Trophoblast cell (in vitro differentiated cells and primary cell): ENCODE measurements at regions not wholly inside any gene's neighbourhood (a gene's known extent, or its start where the extent isn't known, plus 50 kb on each side); places are given as distances from the start of the nearest gene placed in this dataset.

Source experiments
- DNase-seq, 2 donors: peaks; one replicate each; pipeline ENCODE4 v3.0.0-alpha.2; 2016
- H2AFZ ChIP-seq: 2 replicates; pipeline ENCODE4 v1.6.1; 2013; ENCODE audit warnings: low read length, moderate library complexity, mild to moderate bottlenecking; ENCODE audit not compliant: insufficient read depth, poor library complexity
- H2AK5ac ChIP-seq: 2 replicates; pipeline ENCODE4 v1.6.1; 2013; ENCODE audit warnings: mild to moderate bottlenecking, low read length
- H2BK120ac ChIP-seq: 2 replicates; pipeline ENCODE4 v1.6.1; 2013; ENCODE audit warnings: low read length, mild to moderate bottlenecking, moderate library complexity; ENCODE audit not compliant: insufficient read depth, poor library complexity
- H2BK12ac ChIP-seq: 2 replicates; pipeline ENCODE4 v1.6.1; 2013; ENCODE audit warnings: mild to moderate bottlenecking, low read length, moderate library complexity
- H2BK5ac ChIP-seq: 2 replicates; pipeline ENCODE4 v1.6.1; 2013; ENCODE audit warnings: low read length, low read depth, moderate library complexity, mild to moderate bottlenecking; ENCODE audit not compliant: poor library complexity
- H3K14ac ChIP-seq: 2 replicates; pipeline ENCODE4 v1.6.1; 2013; ENCODE audit warnings: mild to moderate bottlenecking, low read length
- H3K18ac ChIP-seq: 2 replicates; pipeline ENCODE4 v1.6.1; 2013; ENCODE audit warnings: mild to moderate bottlenecking, low read length
- H3K23ac ChIP-seq: 2 replicates; pipeline ENCODE4 v1.6.1; 2013; ENCODE audit warnings: low read length
- H3K27ac ChIP-seq: 2 replicates; pipeline ENCODE4 v1.5.1; 2013; ENCODE audit warnings: low read depth, mild to moderate bottlenecking, inconsistent platforms, low read length, moderate library complexity
- H3K27me3 ChIP-seq: 2 replicates; pipeline ENCODE4 v1.6.1; 2013; ENCODE audit warnings: inconsistent platforms, mild to moderate bottlenecking, low read length, moderate library complexity; ENCODE audit not compliant: insufficient read depth
- H3K36me3 ChIP-seq, 2 experiments: 1 replicate in 1 of 2; 2 replicates in 1 of 2; pipeline ENCODE4 v1.6.1; 2013; ENCODE audit warnings: low read length in 2 of 2, mild to moderate bottlenecking in 2 of 2, moderate library complexity in 1 of 2; ENCODE audit not compliant: insufficient read depth in 2 of 2, control insufficient read depth in 1 of 2
- H3K4ac ChIP-seq: 2 replicates; pipeline ENCODE4 v1.6.1; 2013; ENCODE audit warnings: low read depth, mild to moderate bottlenecking, low read length, moderate library complexity
- H3K4me1 ChIP-seq, 2 experiments: 1 replicate in 1 of 2; 2 replicates in 1 of 2; pipeline ENCODE4 v1.6.1; 2013; ENCODE audit warnings: low read length in 2 of 2, mild to moderate bottlenecking in 2 of 2, moderate library complexity in 1 of 2; ENCODE audit not compliant: insufficient read depth in 2 of 2, control insufficient read depth in 1 of 2
- H3K4me2 ChIP-seq: 2 replicates; pipeline ENCODE4 v1.6.1; 2013; ENCODE audit warnings: inconsistent platforms, mild to moderate bottlenecking, low read length, moderate library complexity
- H3K4me3 ChIP-seq: 2 replicates; pipeline ENCODE4 v1.5.1; 2013; ENCODE audit warnings: mild to moderate bottlenecking, low read depth, low read length, inconsistent platforms
- H3K79me1 ChIP-seq: one replicate; pipeline ENCODE4 v1.6.1; 2013; ENCODE audit warnings: low read length
- H3K79me2 ChIP-seq: 2 replicates; pipeline ENCODE4 v1.6.1; 2013; ENCODE audit warnings: low read length, mild to moderate bottlenecking; ENCODE audit not compliant: control insufficient read depth, insufficient read depth, poor library complexity
- H3K9ac ChIP-seq: 2 replicates; pipeline ENCODE4 v1.6.1; 2013; ENCODE audit warnings: mild to moderate bottlenecking, low read length
- H3K9me3 ChIP-seq: 2 replicates; pipeline ENCODE4 v1.6.1; 2013; ENCODE audit warnings: low read depth, mild to moderate bottlenecking, control low read depth, inconsistent platforms, low read length; ENCODE audit not compliant: insufficient read depth
- H4K12ac ChIP-seq: 2 replicates; pipeline ENCODE4 v1.6.1; 2013; ENCODE audit warnings: low read depth, mild to moderate bottlenecking, low read length, moderate library complexity
- H4K8ac ChIP-seq: 2 replicates; pipeline ENCODE4 v1.6.1; 2013; ENCODE audit warnings: low read depth, mild to moderate bottlenecking, low read length, moderate library complexity
- H4K91ac ChIP-seq: one replicate; pipeline ENCODE4 v1.6.1; 2013; ENCODE audit warnings: low read depth, mild to moderate bottlenecking, low read length, moderate library complexity
- WGBS: extraction: QIAGEN DNeasy Blood & Tissue Kit; methylation state at CpG from one replicate; pipeline ENCODE4 v1.1.7; 2013; ENCODE audit warnings: missing lambda C conversion rate; ENCODE audit not compliant: insufficient read length, insufficient coverage; ENCODE audit errors: extremely low coverage; 5-methylcytosine and 5-hydroxymethylcytosine counted together

DNA sequence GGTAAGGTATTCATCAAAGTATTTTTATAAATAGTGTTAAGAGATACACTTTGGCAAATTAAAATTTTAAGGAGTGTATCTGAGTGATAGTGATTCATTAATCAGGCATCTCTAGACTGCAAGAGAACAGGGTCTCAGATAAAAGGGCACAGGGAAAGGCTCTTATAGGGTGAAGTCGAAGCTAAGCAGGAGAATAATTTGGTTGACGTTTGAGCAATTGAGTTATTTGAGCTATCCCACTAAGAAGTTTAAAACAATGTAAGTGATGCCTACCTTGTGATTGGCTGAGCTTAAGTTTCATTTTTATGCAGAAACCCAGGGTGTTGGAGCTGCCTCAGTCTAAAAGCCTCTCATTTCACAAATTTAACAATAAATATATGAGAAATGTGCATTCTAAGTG lies 125.3 kb downstream of the SLC6A15 start:
- no peak overlapping the region for H4K12ac ChIP-seq
- H2BK5ac ChIP-seq = no peak overlapping the region
- no peaks in the 10 kb centered on the region for H3K27me3 ChIP-seq
- no peak overlapping the region for H2BK12ac ChIP-seq
- no peaks in the 10 kb centered on the region for H3K4me1 ChIP-seq
- DNase-seq = no peak
- H3K4me3 ChIP-seq = no peak overlapping the region
- H3K14ac ChIP-seq = no peak overlapping the region
- H4K8ac ChIP-seq = no peak overlapping the region
- no peak overlapping the region for H3K23ac ChIP-seq
- H3K4me2 ChIP-seq = no peak overlapping the region
- H3K9ac ChIP-seq = no peak overlapping the region
- H3K18ac ChIP-seq = no peak overlapping the region
- H2AK5ac ChIP-seq = no peak overlapping the region
- H3K36me3 ChIP-seq = no peaks in the 10 kb centered on the region
- no peaks in the 10 kb centered on the region for H3K79me2 ChIP-seq
- H3K79me1 ChIP-seq = no peaks in the 10 kb centered on the region
- H3K9me3 ChIP-seq = no peaks in the 10 kb centered on the region
- H2BK120ac ChIP-seq = no peak overlapping the region
- no peak overlapping the region for H4K91ac ChIP-seq
- H2AFZ ChIP-seq = no peak overlapping the region
- no peak overlapping the region for H3K4ac ChIP-seq
- no peak overlapping the region for H3K27ac ChIP-seq
- WGBS = no CpG with 5 or more reads among the region's 2 CpGs

DNA sequence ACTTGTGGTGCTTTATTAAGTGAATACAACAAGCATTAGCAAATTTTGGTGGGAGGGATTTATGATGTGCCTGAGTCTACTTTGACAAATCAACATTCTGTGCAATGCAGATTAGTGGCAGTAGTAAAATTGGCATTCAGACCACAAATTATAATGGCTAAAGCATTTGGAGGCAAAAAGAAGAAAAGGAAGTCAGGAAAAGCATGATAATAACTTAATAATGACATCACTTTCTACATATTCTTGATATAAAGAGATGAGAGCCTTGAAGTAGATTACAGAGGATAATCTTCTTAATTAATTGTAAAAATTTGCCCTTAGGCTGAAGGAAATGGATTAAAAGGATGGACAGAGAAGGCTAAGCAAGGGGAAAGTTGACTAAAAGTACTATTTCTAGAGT lies 126.0 kb downstream of the SLC6A15 start:
- no peak overlapping the region for H3K27ac ChIP-seq
- no peak for DNase-seq
- H2BK120ac ChIP-seq = no peak overlapping the region
- no peak overlapping the region for H3K18ac ChIP-seq
- no peak overlapping the region for H2BK5ac ChIP-seq
- no peak overlapping the region for H2AFZ ChIP-seq
- no peak overlapping the region for H2AK5ac ChIP-seq
- no peaks in the 10 kb centered on the region for H3K9me3 ChIP-seq
- H2BK12ac ChIP-seq = no peak overlapping the region
- no peak overlapping the region for H3K23ac ChIP-seq
- H4K8ac ChIP-seq = no peak overlapping the region
- H3K4me3 ChIP-seq = no peak overlapping the region
- no peak overlapping the region for H4K12ac ChIP-seq
- no peaks in the 10 kb centered on the region for H3K4me1 ChIP-seq
- H4K91ac ChIP-seq = no peak overlapping the region
- no peaks in the 10 kb centered on the region for H3K79me1 ChIP-seq
- no peaks in the 10 kb centered on the region for H3K27me3 ChIP-seq
- H3K79me2 ChIP-seq = no peaks in the 10 kb centered on the region
- no peak overlapping the region for H3K4ac ChIP-seq
- no peak overlapping the region for H3K9ac ChIP-seq
- no peak overlapping the region for H3K4me2 ChIP-seq
- no peaks in the 10 kb centered on the region for H3K36me3 ChIP-seq
- no peak overlapping the region for H3K14ac ChIP-seq

DNA sequence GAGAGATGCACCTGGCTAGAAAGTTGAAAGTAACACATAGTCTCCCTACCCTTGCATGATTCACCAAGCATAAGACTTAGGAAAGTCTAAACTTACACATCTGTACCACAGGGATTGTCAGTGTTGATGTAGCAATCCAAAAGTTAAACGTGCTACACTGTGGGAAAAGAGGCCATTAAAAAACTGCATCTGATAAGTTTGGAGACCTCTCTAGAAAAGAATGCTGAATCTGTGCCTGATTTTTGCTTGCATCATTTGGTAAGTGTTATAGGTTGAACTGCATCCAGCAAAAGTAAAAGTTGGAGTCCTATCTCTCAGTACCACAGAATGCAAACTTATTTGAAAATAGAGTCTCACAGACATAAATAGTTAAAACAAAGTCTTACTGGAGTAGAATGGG lies 126.6 kb downstream of the SLC6A15 start:
- no peaks in the 10 kb centered on the region for H3K9me3 ChIP-seq
- no peak overlapping the region for H3K4me2 ChIP-seq
- no peak overlapping the region for H2BK5ac ChIP-seq
- H4K8ac ChIP-seq = no peak overlapping the region
- H3K23ac ChIP-seq = no peak overlapping the region
- H2BK120ac ChIP-seq = no peak overlapping the region
- no peak overlapping the region for H3K18ac ChIP-seq
- H3K4ac ChIP-seq = no peak overlapping the region
- no CpG with 5 or more reads among the region's 1 CpG for WGBS
- no peak overlapping the region for H2AK5ac ChIP-seq
- H4K91ac ChIP-seq = no peak overlapping the region
- no peaks in the 10 kb centered on the region for H3K27me3 ChIP-seq
- no peak overlapping the region for H2AFZ ChIP-seq
- H3K79me2 ChIP-seq = no peaks in the 10 kb centered on the region
- no peaks in the 10 kb centered on the region for H3K79me1 ChIP-seq
- H3K9ac ChIP-seq = no peak overlapping the region
- H4K12ac ChIP-seq = no peak overlapping the region
- H2BK12ac ChIP-seq = no peak overlapping the region
- DNase-seq = no peak
- no peaks in the 10 kb centered on the region for H3K36me3 ChIP-seq
- no peaks in the 10 kb centered on the region for H3K4me1 ChIP-seq
- no peak overlapping the region for H3K4me3 ChIP-seq
- H3K27ac ChIP-seq = no peak overlapping the region
- no peak overlapping the region for H3K14ac ChIP-seq

DNA sequence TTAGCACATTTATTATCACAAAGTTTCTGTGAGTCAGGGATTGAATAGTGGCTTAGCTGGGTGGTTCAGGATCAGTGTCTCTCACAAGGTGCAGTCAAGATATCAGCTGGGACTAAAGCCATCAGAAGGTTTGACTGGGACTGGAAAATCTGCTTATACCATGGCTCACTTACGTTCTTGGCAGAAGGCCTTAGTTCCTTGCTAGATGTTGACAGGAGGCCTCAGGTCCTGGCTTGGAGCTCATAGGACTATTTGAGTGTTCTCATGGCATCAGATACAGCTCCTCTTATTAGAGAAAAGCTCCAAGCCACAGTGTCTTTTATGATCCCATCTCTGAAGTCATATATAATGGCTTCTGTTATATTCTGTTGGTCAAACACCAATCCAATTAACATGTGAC lies 127.3 kb downstream of the SLC6A15 start:
- H2AK5ac ChIP-seq = no peak overlapping the region
- no peak overlapping the region for H4K12ac ChIP-seq
- no peak overlapping the region for H3K14ac ChIP-seq
- no peaks in the 10 kb centered on the region for H3K79me1 ChIP-seq
- H4K8ac ChIP-seq = no peak overlapping the region
- H3K79me2 ChIP-seq = no peaks in the 10 kb centered on the region
- H4K91ac ChIP-seq = no peak overlapping the region
- peak overlapping the region; percentile 15 for H2BK120ac ChIP-seq
- no peak overlapping the region for H3K27ac ChIP-seq
- peak overlapping the region; percentile 79 for H2BK12ac ChIP-seq
- no peak overlapping the region for H3K9ac ChIP-seq
- no peaks in the 10 kb centered on the region for H3K27me3 ChIP-seq
- no peak overlapping the region for H2AFZ ChIP-seq
- H3K4me2 ChIP-seq = no peak overlapping the region
- H3K36me3 ChIP-seq = no peaks in the 10 kb centered on the region
- H3K4me1 ChIP-seq = no peaks in the 10 kb centered on the region
- H2BK5ac ChIP-seq = no peak overlapping the region
- no peak overlapping the region for H3K4ac ChIP-seq
- no peak for DNase-seq
- H3K18ac ChIP-seq = no peak overlapping the region
- WGBS = no CpG with 5 or more reads among the region's 1 CpG
- no peaks in the 10 kb centered on the region for H3K9me3 ChIP-seq
- no peak overlapping the region for H3K4me3 ChIP-seq
- H3K23ac ChIP-seq = no peak overlapping the region

DNA sequence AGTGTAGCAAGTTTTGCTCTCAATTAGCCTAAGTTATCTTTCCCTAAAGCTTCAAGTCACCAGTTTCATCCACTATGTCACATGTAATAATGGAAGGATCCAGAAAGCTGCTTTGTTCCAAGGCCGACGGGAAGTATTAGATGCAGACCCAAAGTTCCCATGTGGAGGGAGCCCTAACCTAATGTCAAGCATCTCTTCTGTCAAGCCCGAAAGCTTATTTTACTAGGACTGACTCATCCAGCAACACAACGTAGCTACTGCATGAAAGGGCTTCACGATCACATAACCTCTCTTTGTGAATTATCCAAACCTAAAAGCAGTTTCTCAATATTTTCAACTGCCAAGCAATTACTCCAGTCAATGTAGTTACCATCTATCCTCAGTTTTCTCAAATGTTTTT lies 133.4 kb downstream of the SLC6A15 start:
- Histone ChIP-seq H3K9me3 (no peaks in the 10 kb centered on the region), H3K4me3 (no peak overlapping the region), H2BK120ac (no peak overlapping the region), H3K27me3 (no peaks in the 10 kb centered on the region), H3K36me3 (no peaks in the 10 kb centered on the region), H4K12ac (no peak overlapping the region), H2BK12ac (no peak overlapping the region), H4K91ac (no peak overlapping the region), H3K4me1 (no peaks in the 10 kb centered on the region), H2AFZ (no peak overlapping the region), H3K79me2 (no peaks in the 10 kb centered on the region), H2AK5ac (no peak overlapping the region), H3K18ac (no peak overlapping the region), H3K27ac (no peak overlapping the region), H3K9ac (no peak overlapping the region), H4K8ac (no peak overlapping the region), H3K4ac (no peak overlapping the region), H3K14ac (no peak overlapping the region), H3K79me1 (no peaks in the 10 kb centered on the region), H3K23ac (no peak overlapping the region), H2BK5ac (no peak overlapping the region), H3K4me2 (no peak overlapping the region)
- WGBS = no CpG with 5 or more reads among the region's 5 CpGs
- no peak for DNase-seq
